Upper lobe of left lung (tissue), 6 donors: ENCODE measurements at regions not wholly inside any gene's neighbourhood (a gene's known extent, or its start where the extent isn't known, plus 50 kb on each side); places are given as distances from the start of the nearest gene placed in this dataset.

Experiments used
- ATAC-seq, 2 donors: fragments of 200-7000 bp; cut with Tn5 transposase; one replicate each; pipeline ENCODE4 v1.9.1; 2022; ENCODE audit warnings: mild to moderate bottlenecking in 2 of 2, moderate library complexity in 2 of 2; ENCODE audit not compliant: low FRiP score in 2 of 2
- DNase-seq, 2 donors: peaks; one replicate each; pipeline ENCODE4 v3.0.0-alpha.2; 2019 to 2020
- H3K27ac ChIP-seq, 4 donors: fragments of 200-600 bp; sonication (generic); one replicate each; pipeline ENCODE4 v1.5.1; 2016 to 2019
- H3K27me3 ChIP-seq, 4 donors: fragments of 200-600 bp; sonication (generic); one replicate each; pipeline ENCODE4 v1.5.1; 2017 to 2019
- H3K36me3 ChIP-seq, 4 donors: fragments of 200-600 bp; sonication (generic); one replicate each; pipeline ENCODE4 v1.5.1; 2016 to 2019
- H3K4me1 ChIP-seq, 4 donors: fragments of 200-600 bp; sonication (generic); one replicate each; pipeline ENCODE4 v1.5.1; 2018 to 2019
- H3K4me3 ChIP-seq, 4 donors: fragments of 200-600 bp; sonication (generic); one replicate each; pipeline ENCODE4 v1.5.1; 2017 to 2019; ENCODE audit warnings: mild to moderate bottlenecking in 2 of 4, moderate library complexity in 1 of 4
- H3K9me3 ChIP-seq, 4 donors: fragments of 200-600 bp; sonication (generic); one replicate each; pipeline ENCODE4 v1.5.1; 2018 to 2019
- EP300 ChIP-seq, 4 donors: sonication (generic); formaldehyde crosslinking; IDR thresholded peaks; one replicate each; pipeline ENCODE4 v1.5.1; 2017; ENCODE audit warnings: antibody characterized with exemption in 4 of 4, control low read depth in 2 of 4
- POLR2A ChIP-seq, 4 donors: fragments of 450-650 bp; IDR thresholded peaks; one replicate each; pipeline ENCODE4 v1.5.1; 2016 to 2017; ENCODE audit warnings: antibody characterized with exemption in 4 of 4, mild to moderate bottlenecking in 2 of 4
- POLR2AphosphoS5 ChIP-seq, 2 donors: sonication (generic); formaldehyde crosslinking; IDR thresholded peaks; one replicate each; pipeline ENCODE4 v1.5.1; 2017; ENCODE audit warnings: antibody characterized with exemption in 2 of 2
- WGBS, 2 donors: methylation state at CpG; one replicate each; pipeline ENCODE4 v1.1.5; 2017 to 2018; 5-methylcytosine and 5-hydroxymethylcytosine counted together
- TF ChIP-seq, protein P1 (sequence below), 6 experiments: fragments of 450-650 bp in 4 of 6; fragments of 200-600 bp in 2 of 6; sonication (generic) in 2 of 6; IDR thresholded peaks; one replicate each; pipeline ENCODE4 v1.5.1; 2016 to 2019; ENCODE audit warnings: antibody characterized with exemption in 6 of 6
- donor health status: DM: no; HTN: no; CAD: no; lungs with moderate emphysema.
- donor health status: DM: no; HTN: yes; CAD: no; lungs with severe emphysema.

DNA sequence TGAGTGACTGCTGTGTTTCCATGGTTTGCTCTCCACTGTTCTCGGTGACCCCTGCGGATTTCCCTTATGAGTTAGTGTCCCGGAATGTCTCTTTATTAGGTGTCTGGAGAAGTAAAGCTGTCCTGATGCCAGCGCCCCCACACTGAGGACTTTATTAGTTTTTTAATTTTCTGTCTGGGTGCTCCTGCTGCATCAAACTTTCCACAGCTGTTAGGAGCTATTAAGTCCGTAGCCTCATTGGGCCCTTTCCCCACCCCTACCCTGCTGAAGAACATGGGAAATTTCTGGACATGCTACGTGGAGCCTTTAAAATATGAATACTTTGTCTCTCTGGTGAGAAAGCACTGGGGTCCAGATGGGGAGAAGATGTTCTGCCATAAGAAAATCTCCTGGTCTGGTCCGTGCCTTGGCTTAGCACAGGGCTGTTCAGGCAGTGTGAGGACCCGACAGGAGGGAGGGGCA, 161.7 kb upstream of the HES1 start:
- Histone ChIP-seq H3K4me1 (peaks cover 22 to 45% (median 34%) of the 10 kb centered on the region in 4 donors), H3K9me3 (no peaks in the 10 kb centered on the region), H3K36me3 (no peaks in the 10 kb centered on the region), H3K27me3 (no peaks in the 10 kb centered on the region), H3K4me3 (no peak overlapping the region), H3K27ac (peak overlapping the region in 1 of 4 donors; percentile 9)
- TF ChIP-seq POLR2A (IDR thresholded peaks at IDR 0.05) (no peak), POLR2AphosphoS5 (IDR thresholded peaks at IDR 0.05) (peak in 1 of 2 donors; percentile 42)
- TF ChIP-seq, protein P1, sequence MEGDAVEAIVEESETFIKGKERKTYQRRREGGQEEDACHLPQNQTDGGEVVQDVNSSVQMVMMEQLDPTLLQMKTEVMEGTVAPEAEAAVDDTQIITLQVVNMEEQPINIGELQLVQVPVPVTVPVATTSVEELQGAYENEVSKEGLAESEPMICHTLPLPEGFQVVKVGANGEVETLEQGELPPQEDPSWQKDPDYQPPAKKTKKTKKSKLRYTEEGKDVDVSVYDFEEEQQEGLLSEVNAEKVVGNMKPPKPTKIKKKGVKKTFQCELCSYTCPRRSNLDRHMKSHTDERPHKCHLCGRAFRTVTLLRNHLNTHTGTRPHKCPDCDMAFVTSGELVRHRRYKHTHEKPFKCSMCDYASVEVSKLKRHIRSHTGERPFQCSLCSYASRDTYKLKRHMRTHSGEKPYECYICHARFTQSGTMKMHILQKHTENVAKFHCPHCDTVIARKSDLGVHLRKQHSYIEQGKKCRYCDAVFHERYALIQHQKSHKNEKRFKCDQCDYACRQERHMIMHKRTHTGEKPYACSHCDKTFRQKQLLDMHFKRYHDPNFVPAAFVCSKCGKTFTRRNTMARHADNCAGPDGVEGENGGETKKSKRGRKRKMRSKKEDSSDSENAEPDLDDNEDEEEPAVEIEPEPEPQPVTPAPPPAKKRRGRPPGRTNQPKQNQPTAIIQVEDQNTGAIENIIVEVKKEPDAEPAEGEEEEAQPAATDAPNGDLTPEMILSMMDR (IDR thresholded peaks at IDR 0.05): no peak
- WGBS, 2 donors: 69 to 77% methylated on average over 8 of the region's 8 CpGs
- ATAC-seq (no peak), DNase-seq (no peak)

DNA sequence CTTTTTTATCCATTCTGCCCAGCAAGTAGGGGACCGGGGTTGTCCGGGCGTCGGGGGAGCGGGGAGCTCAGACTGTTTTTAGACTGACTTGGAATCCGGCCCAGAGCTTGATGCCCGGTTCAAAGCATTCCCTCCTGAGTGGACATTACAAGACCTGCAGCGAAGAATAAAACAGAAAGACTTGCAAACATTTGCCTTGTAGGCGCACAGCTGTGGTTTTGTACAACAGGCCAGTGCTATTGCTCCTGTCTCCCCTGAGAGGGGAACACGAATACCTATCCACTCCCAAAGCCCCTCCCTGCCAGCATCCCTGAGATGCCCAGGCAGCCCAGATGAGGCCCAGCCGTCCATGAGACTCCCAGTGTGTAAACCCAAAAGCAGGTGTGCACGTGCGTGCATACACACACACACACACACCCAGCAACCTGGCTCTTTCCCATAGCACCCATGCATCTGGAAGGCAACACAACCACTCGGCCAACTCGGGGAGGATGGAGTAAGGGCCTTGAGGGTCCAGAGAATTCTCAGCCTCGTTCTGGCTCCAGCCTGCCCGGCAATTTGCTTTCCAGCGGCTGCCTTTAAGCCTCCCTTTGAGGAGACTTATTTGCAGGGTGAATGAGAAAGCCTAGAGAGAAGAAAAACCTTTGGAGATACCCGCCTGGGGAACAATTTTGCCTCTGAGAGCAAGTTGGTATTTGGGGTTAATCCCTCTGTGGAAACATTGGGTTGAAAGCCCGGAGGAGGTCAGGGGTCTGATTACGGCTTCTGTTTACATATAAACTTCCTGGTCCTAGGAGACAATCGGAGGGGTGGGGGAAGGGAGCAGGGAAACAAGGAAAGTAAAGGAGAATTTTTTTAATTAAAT, 161.0 kb upstream of the HES1 start:
- WGBS, 2 donors: 47 to 55% methylated on average over 11 to 22 of the region's 22 CpGs
- no peak for TF ChIP-seq POLR2A (IDR thresholded peaks at IDR 0.05)
- TF ChIP-seq, protein P1 (IDR thresholded peaks at IDR 0.05): no peak
- no peak for TF ChIP-seq POLR2AphosphoS5 (IDR thresholded peaks at IDR 0.05)
- no peak for TF ChIP-seq EP300 (IDR thresholded peaks at IDR 0.05)
- Histone ChIP-seq H3K4me1 (peaks cover 22 to 43% (median 33%) of the 10 kb centered on the region in 4 donors), H3K27ac (peak overlapping the region in 1 of 4 donors; percentile 9), H3K36me3 (no peaks in the 10 kb centered on the region), H3K9me3 (no peaks in the 10 kb centered on the region), H3K27me3 (no peaks in the 10 kb centered on the region), H3K4me3 (no peak overlapping the region)
- peak in 1 of 2 donors; percentile 38 for DNase-seq
- ATAC-seq: no peak

DNA sequence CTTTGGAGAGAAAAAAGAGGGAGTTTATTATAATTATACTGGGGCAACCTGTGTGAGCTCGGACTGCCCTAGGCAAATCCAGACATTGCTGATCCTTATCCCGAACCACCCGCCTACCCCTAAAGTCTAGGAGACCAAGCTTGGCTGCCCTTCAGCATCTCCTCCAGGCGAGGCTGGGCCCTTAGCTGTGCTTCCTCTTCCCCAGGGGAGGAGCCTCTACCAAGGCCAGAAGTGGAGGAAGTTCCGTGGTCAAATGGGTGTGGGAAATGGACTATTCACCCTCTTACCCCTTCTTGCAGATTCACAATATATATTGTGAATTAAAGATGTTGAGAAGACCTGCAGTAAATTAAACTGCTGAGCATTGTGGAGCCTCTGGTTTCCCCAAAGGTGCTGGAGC, 158.3 kb upstream of the HES1 start:
- DNase-seq: no peak
- H3K27ac ChIP-seq: no peak overlapping the region
- H3K9me3 ChIP-seq: no peaks in the 10 kb centered on the region
- TF ChIP-seq, protein P1 (IDR thresholded peaks at IDR 0.05): no peak
- TF ChIP-seq POLR2A (IDR thresholded peaks at IDR 0.05) (no peak), POLR2AphosphoS5 (IDR thresholded peaks at IDR 0.05) (no peak), EP300 (IDR thresholded peaks at IDR 0.05) (no peak)
- 72 to 73% methylated on average over 5 of the region's 5 CpGs for WGBS, 2 donors
- no peak for ATAC-seq
- no peaks in the 10 kb centered on the region for H3K36me3 ChIP-seq
- H3K4me3 ChIP-seq: no peak overlapping the region
- no peaks in the 10 kb centered on the region for H3K27me3 ChIP-seq
- peaks cover 17 to 41% (median 25%) of the 10 kb centered on the region in 4 donors for H3K4me1 ChIP-seq

DNA sequence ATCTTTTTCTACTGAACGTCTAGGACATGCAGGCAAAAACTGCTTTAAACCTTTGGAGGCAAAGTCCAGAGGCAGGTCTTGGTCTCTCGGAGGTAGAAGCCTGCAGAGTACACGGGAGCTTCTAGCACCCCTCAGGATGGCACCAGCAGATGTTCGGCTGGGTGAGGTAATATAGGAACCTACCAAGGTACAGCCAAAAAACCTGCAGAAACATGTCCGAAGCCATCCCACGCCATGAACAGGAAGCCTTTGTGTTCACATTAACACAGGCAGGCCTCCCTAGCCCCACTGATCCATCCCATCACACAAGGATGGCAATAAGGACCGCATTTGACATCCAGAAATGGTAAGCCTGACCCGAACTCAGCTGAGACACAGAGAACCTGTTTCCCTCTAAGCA, 157.9 kb upstream of the HES1 start:
- peaks cover 20 to 45% (median 26%) of the 10 kb centered on the region in 4 donors for H3K4me1 ChIP-seq
- H3K27ac ChIP-seq: no peak overlapping the region
- no peaks in the 10 kb centered on the region for H3K9me3 ChIP-seq
- ATAC-seq (no peak), DNase-seq (no peak)
- H3K27me3 ChIP-seq: no peaks in the 10 kb centered on the region
- H3K36me3 ChIP-seq: no peaks in the 10 kb centered on the region
- TF ChIP-seq, protein P1 (IDR thresholded peaks at IDR 0.05): no peak
- TF ChIP-seq EP300 (IDR thresholded peaks at IDR 0.05) (no peak), POLR2A (IDR thresholded peaks at IDR 0.05) (no peak), POLR2AphosphoS5 (IDR thresholded peaks at IDR 0.05) (no peak)
- 94% methylated on average over 8 of the region's 8 CpGs for WGBS, 2 donors
- H3K4me3 ChIP-seq: no peak overlapping the region
